Fibroblast of the aortic adventitia (primary cell): ENCODE measurements at regions not wholly inside any gene's neighbourhood (a gene's known extent, or its start where the extent isn't known, plus 50 kb on each side); places are given as distances from the start of the nearest gene placed in this dataset.

Source experiments
- DNase-seq: peaks from one replicate; pipeline ENCODE4 v3.0.0-alpha.2; 2010; ENCODE audit warnings: low read depth
- H3K4me3 ChIP-seq: 2 replicates; pipeline ENCODE4 v1.5.1; 2011; ENCODE audit warnings: low read depth, mild to moderate bottlenecking, control low read depth, low read length, moderate library complexity
- CTCF ChIP-seq: IDR thresholded peaks from 2 replicates; pipeline ENCODE4 v1.5.1; 2011; ENCODE audit warnings: mild to moderate bottlenecking, low read length, control low read depth, inconsistent platforms; ENCODE audit not compliant: insufficient read depth

- H3K4me3 ChIP-seq: no peak overlapping the region
- DNase-seq: no peak
- TF ChIP-seq CTCF: no peak
Observed at GRCh38 chr11:70651031-70651430, 252.7 kb downstream of the CTTN start.

- TF ChIP-seq CTCF: no peak
- no peak for DNase-seq
- no peak overlapping the region for H3K4me3 ChIP-seq
Observed at GRCh38 chr11:70654016-70654415, 255.7 kb downstream of the CTTN start.

- TF ChIP-seq CTCF: no peak
- H3K4me3 ChIP-seq: no peak overlapping the region
- DNase-seq: no peak
Observed at GRCh38 chr11:70655816-70656215, 257.5 kb downstream of the CTTN start.

GRCh38 chr11:70656252-70656651, 257.9 kb downstream of the CTTN start:
- no peak overlapping the region for H3K4me3 ChIP-seq
- DNase-seq: no peak
- no peak for TF ChIP-seq CTCF

GRCh38 chr11:70660059-70660888, 261.9 kb downstream of the CTTN start:
- no peak for DNase-seq
- TF ChIP-seq CTCF: no peak
- no peak overlapping the region for H3K4me3 ChIP-seq

- TF ChIP-seq CTCF: no peak
Observed at GRCh38 chr11:70660889-70661197, 262.5 kb downstream of the CTTN start.

More at GRCh38 chr11:70660889-70661197, 262.5 kb downstream of the CTTN start:
- no peak for DNase-seq
- H3K4me3 ChIP-seq: no peak overlapping the region
